NCI-H82 (cell line): ENCODE measurements at regions not wholly inside any gene's neighbourhood (a gene's known extent, or its start where the extent isn't known, plus 50 kb on each side); places are given as distances from the start of the nearest gene placed in this dataset.
"Not testable (repeated sequence)": the region's sequence is repeated elsewhere in the genome, so short reads cannot be mapped to it uniquely, and the experiment has no call there.

ENCODE experiments used
- DNase-seq: peaks from one replicate; lab custom pipeline; 2025; lab: John Stamatoyannopoulos, UW

DNA sequence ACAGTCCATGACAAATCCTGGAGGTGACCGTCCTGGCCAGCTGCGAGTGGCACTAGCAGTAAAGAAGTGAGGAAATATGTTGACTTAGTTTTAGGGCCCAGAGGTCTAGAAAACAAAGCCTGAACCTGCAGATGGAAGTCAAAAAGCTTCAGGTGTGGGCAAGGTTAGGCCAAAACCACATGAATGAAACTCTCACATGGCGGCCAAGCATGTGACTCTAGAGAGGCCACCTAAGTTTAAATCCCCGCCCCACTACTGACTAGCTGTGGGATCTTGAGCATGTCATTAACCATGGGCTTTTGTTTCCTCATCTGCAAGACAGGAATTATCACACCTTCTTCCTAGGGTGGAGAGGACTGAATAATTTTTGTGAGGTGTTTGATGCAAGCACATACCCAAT lies 148.2 kb upstream of the DAB1 start:
- DNase-seq: no peak

DNA sequence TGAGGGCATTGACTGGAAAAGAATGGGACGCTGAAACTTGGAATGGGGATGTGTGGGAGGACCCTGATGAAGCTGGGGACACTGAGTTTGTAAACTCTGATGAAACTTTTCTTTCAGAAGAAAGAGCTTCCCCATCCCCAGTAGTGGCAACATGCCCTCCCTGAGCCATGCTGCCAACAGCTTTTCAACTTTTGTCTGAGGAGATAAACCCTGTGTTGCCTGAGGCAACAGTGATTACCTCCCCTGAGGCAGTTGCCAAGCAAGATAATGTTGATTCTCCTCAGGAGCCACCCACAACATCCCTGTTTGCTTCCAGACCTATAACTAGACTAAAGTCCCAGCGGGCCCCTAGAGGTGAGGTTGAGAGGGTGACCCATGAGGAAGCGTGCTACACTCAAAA lies 134.2 kb upstream of the DAB1 start:
- not testable (repeated sequence) for DNase-seq

DNA sequence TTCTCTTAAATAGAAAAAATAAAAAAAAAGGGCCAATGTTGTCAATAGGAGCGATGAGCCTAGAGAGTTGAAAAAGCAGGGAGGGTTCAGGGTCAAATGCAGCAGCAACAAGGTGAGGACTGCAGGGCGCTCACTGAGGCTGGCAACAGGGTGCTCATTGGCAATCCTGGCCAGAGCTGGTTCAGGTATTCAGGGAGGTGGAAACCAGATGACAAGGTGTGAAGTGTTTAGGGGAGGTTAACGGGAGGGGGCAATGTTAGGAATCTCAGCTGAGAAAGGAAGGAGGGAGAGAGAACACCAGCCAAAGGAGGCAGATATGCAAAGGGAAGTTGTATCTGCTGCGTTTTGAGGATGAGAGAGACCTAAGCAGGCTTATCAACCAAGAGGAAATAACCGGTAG lies 129.8 kb upstream of the DAB1 start:
- DNase-seq: no peak

DNA sequence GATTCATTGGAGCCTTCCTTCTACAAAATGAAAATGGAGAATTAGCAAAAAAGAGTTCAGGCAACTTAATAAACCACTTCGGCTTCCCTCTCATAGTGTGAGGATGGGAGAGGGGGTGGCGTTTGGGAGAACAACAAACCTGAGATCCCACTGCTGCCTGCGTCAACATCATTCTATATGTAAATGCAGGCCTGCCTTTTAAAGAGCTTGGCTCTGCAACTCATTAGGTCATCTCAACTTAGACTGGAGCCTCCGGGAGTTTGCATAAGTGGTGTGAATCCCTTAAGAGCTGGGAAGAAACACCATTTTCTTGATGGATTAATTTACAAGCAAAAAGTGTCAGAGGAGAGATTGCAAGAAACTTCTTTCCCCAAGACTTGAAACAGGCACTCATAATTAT lies 127.6 kb upstream of the DAB1 start:
- DNase-seq: no peak

DNA sequence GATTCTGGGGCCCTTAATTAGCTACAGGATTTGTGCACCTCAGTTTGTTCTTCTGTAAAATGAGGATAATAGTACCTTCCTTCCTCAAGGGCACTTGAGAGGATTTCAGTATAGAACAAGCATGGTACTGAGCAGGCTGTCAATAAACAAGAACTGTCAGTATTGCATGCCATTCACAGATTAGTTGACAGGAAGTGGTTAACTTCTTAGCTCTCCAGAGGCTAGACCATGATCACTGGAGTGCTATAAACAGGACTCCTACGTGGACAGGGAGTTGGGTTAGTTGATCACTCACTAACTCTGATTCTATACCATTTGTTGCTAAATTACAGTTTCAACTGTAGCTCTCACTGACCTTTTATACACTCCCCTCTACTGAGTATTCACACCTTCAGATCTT lies 126.2 kb upstream of the DAB1 start:
- DNase-seq: no peak

DNA sequence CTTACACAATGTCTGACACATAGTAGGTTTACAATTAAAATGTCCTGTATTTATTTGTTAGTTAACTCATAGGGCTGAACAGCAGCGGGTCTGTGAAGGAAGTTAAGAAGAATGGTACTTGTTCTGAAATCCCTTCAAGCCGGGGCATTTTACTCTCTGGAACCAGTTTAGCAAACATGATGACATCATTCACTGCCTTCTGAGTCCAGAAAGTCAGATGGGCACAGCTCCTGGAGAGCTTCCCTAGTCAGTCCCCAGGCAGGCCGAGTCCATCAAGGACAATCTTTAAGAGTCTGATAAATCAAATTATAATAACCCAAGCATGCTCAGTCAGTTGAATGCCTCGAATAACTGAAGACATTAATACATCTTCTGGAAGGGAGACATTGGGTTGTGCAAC lies 125.4 kb upstream of the DAB1 start:
- no peak for DNase-seq

DNA sequence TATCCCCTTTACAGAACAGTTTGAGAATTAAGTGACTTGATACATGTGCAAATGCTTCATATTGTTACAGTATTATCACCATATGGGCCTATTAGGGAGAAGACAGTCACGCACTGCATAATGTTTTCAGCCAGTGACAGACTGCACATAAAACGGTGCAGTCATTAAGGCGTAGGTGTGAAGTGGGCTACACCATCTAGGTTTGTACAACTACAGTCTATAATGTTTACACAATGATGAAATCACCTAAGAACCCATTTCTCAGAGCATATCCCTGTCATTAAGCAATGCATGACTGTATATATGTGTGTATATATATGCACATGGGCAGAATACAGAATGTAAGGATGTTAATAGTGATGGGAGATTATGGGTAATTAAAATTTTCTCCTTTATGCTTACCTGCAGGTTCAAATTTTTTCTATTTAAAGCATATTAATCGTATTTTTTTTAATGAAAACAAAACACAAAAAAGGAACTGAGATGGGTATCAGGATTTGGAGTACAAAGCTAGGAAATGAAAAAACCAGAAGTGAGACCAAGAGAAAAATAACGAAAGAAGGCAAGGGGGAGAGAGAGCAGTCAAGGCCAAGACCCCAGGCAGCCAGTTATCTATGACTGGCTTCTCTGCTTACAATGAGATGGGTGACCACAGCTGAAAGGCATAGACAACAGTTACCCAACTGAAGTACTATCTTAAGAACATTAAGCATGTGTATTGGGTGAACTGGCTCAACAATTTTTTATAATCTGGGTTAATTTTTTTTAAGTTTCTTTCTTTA lies 122.9 kb upstream of the DAB1 start:
- no peak for DNase-seq

DNA sequence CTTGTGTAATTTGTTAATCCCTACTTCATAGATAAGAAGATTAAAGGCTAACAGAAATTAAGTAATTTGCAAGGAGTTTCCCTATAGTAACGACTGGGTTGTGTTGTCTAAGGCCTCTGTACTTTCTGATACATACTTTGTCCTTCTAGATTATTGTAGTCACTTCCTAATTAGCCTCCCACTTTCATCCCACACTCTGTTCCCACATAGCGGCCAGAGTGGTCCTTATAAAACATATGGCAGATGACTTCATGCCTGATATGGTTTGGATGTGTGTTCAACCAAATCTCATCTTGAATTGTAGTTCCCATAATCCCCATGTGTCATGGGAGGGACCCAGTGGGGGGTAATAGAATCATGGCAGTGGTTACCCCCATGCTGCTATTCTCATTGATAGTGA lies 120.5 kb upstream of the DAB1 start:
- DNase-seq: peak; percentile 24

DNA sequence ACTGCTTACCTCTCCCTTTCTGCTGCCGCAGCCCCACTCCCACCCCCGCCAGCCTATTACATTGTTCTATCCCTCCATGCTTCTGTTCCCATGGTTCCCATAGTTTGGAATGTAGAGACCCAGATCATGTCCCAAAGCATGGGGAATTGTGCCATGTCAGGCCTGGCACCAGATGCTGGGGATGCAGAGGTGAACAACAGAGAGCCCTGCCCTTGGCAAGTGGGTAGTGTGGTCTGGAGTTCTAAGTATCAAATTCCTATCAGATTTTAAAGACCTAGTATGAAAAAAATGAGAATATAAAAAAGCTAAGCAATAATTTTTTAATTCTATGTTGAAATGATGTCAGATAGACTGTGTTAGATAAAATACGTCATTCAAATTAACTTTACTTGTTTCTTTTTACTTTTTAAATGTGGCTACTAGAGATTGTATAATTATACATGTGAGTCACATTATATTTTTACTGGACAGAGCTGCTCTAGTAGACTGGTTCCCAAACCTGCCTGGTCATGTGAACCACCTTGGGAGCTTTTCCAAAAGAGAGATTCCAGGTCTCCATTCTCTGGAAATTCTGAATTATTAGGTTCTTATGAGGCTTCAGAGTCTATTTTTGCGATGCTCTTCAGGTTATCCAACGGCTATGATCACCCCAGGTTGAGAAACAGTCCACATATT lies 113.0 kb upstream of the DAB1 start:
- no peak for DNase-seq

DNA sequence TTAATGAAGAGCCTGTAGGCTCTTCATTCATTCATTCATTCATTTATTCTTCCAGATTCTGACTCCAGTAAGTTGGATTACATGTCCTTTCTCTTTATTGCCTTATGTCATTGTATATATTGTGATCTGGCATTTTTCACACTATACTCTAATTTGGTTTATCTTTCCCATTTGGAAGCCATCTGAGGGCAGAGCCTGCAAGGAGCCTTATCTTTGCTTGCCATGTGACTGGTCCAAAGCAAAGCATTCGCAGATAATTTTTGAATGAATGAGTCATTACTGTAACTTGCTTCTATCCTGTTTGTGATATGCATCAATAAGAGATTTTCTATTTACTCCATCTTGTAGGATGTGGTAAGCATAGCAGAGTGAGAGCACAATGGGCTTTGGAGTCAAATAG lies 108.4 kb upstream of the DAB1 start:
- no peak for DNase-seq

DNA sequence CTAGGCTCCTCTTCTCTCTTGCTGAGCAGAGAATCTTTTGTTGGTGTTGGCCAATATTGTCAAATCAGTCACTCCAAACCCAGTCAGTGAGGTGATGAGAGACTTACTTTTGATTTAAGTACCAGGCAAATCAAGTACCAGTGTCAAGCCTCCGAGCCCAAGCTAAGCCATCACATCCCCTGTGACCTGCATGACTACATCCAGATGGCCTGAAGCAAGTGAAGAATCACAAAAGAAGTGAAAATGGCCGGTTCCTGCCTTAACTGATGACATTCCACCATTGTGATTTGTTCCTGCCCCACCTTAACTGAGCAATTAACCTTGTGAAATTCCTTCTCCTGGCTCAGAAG lies 107.0 kb upstream of the DAB1 start:
- not testable (repeated sequence) for DNase-seq

DNA sequence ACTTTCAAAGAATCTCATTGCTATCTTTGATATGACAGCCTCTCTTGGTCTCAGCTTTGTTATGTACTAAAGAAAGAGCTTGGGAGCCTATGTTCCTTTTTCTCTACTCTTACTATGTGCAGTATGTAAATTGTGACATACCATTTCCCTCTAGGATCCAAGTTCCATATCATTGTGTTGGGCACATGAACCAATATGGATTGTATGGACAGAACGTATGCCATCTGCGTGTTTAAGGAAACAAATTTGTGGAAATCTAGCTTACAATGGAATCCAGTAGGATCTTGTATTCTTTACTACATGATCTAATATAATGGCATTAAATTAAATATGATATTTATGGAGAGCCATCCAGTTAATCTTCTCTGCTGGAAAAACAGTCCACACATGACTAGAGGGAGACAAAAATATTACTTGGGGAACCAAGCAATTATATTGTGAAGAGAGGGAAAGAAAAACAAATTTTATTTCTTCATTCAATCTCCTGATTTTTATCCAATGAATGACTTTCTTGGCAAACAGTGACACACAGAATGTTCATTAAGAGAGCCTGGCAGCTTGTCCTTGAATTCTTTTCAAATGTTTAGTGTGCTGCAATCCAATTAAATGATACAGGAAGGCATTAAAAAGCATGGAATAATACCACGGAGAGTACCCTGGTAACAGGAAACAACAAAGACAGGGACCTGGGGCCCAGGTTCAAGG lies 106.5 kb upstream of the DAB1 start:
- peak; percentile 39 for DNase-seq

DNA sequence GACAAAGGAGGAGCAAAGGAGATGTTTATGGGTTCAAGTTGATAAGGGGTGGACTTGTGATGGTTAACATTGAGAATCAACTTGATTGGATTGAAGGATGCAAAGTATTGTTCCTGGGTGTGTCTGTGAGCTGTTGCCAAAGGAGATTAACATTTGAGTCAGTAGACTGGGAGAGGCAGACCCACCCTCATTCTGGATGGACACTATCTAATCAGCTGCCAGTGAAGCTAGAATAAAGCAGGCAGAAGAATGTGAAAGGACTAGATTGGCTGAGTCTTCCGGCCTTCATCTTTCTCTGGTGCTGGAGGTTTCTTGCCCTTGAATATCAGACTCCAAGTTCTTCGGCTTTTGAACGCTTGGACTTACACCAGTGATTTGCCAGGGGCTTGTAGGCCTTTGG lies 98.7 kb upstream of the DAB1 start:
- peak; percentile 64 for DNase-seq

DNA sequence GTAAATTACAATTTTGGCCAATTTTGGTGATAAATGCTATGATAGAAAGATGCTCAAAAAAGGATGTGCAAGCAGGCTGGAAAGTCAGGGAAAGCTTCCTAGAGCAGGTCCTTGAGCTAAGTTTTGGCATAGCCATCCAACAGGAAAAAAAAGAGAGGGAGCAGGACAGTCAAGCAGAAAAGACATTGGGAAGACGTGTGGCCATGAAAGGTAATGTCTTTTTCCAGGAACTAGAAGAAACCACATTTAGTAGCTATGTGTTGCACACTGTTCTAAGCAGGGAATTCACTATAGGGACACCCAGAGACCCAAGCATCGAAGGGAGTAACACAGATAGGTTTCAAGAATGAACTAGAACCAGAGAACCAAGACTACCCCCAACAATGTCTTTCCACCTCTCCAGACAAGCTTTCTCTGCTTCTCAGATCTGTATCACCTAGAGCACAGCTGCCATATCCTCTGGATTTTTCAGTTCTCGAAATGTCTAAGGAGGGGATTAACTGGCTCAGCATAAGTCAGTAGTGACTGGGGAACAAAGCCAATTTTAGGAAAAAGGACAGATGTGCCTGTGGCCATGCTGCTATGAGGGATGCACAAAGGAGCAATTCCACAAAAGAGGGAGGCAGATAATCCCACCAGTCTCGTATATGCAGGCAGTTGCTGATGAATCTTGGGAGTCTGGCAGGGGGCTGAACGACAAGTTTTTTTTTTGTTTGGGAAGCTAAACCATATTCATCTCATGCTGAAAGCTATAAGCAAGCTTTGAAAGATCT lies 97.1 kb upstream of the DAB1 start:
- DNase-seq: peak; percentile 98

DNA sequence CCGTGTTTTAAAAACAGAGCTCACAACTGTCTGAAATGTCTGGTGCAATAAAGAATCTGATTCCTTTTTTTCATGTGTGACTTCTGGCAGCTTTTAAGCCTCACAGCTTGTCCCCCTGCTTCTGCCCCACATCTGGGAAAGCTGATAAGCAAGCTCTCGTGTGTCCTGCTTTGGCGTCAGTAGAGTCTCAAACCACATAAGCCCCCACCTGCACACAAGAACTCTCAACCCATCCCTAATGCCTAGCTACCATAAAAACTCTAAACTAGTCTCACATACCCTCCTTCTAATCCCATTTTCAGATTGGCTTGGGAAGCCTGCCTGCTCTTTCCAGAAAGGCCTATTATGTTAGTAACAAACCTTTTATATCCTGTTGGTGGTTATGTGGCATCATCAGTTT lies 94.6 kb upstream of the DAB1 start:
- DNase-seq: peak; percentile 94

DNA sequence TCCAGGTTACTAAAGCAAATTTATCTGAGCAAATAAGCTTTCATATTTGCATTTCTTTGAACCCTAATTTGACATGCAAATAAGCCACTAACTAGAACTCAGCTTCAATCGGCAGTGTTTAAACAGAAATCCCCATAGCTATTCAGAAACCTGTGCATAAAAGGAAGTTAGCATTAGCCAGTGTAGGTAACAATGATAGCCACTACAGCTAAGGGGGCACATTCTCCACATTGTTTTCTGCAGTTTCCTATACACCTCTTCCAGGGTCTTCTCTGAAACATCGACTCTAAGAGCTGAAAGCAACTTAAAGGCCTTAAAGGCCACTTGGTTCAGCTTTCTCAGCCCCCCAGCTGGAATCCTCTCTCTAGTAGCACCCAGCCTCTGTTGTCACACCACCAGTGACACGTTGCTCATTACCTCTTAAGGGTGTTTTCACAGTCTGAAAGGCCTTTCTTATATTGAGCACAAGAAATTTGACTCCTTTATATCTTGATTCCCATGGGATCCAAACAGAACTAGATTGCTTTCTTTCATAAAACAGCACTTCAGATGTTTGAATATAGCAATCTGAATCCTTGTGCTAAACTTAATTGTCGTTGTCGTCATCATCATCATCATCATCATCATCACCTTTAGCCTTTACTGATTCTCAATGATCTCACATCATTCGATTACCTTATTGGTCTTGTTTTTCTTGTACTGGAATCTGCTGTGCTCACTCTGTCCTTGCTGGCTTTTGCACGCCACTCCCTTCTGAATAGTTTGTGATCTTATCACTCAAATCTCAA lies 93.9 kb upstream of the DAB1 start:
- DNase-seq: peak; percentile 20

DNA sequence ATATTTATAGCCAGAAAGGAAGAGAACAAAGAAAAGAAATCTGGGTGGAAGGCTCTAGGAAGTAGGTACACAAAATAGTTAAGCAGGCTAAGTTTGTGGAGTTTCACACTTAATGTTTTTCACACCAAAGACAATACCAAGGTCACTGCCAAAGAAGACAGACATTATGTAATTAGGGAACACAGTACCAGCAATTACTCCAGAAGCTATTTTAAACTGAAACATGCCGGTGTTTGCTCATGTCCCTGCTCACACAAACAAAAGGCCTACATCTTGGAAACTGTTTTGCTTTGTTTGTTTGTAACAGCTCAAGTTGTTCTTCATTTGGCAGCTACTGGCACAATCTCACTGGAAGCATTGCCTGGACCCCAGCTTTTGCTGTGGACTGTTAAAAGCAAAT lies 88.5 kb upstream of the DAB1 start:
- no peak for DNase-seq

DNA sequence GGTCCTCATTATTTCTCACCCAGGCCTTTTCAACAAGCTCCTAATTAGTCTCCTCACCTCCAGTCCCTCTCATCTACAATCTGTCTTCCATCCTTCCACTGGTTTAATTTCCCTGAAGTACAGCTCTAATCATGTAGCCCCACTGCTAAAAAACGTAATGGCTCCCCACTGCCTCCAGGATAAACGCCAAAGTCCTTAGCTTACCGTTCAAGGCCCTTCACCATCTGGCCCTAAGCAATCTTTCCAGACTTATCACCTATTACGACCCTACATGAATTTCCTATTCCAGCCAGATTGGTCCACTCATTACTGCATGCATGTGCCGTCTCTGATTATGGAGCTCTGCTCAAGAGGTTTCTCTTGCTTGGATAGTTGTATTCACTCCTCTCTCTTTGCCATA lies 83.1 kb upstream of the DAB1 start:
- DNase-seq: peak; percentile 20

DNA sequence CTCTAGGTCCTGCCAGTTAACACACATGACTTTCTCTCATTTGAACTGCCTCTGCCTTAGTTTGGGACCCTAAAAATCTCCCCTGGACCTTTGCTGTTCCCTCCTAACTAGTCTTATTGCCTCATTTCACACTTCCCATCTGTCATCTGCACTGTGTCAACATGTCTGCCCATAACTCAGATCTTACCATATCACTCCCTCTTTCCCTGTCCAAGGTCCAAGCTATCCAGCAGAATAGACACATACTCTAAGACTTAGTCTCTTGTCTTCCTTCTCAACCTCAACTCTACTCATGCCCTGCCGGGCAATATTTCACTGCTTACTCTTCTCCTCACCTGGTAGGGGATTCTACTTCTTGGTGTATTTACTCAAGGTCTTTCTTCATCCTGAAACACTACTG lies 79.5 kb upstream of the DAB1 start:
- no peak for DNase-seq

DNA sequence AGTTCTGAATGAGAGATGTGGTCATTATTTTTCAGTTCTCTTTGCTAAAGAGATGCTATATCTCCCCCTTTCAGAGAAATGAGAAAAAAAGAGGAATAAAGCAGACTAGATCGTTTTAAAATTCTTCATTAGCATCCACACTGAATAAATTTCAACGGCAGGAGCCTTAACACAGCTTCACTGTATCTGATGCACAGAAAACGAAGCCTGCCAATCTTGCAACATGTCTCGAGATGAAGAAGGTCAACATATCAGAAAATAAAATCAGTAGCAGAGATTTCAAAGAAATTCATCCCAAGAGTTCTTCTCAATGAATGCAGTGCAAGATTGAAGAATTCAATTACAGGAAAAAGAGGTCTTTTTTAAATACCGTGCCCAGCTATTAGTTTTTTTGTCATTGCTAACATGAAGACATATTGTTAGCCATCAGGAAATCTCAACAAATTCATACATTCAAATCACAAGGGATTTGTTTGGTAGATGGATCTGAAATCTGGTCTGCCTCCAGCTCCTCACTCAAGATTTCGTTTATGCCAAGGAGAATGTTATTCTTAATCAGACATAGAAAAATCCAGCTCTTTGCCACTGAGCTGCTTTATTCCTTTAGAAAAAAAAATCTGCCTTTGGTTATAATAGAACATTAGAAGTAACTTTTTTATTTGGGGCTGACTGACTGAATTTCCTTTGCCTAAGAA lies 76.4 kb upstream of the DAB1 start:
- no peak for DNase-seq

DNA sequence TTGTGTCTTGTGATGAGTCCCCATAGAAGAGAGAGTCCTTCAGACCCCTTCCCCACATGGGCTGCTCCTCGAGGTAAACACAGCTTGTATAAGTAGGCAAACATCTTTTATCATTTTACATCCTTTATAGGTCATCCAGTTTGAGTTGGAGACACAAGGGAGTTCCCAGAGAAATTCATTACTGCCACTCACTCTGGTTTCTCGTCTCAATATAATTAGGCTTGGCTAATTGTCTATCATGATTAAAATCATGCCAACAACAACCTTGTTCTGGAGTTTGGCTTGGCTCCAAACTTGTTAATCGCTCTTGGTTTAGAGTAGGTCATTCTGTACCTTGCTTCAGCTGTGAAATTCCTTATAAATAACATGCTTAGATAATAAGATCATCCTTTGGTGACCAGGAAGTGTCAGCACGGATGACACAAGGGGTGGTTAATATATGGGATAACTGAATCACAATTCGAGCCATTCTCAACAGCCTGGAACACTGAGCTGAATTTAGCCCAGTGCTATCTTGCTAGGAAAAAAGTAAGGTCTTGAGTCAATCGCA lies 70.7 kb upstream of the DAB1 start:
- peak; percentile 93 for DNase-seq
